ENCODE measurements at regions not wholly inside any gene's neighbourhood (a gene's known extent, or its start where the extent isn't known, plus 50 kb on each side); places are given as distances from the start of the nearest gene placed in this dataset.
A peak's percentile ranks its signal among the peaks of the same experiment; 100 is the strongest.
"Not testable (repeated sequence)": the region's sequence is repeated elsewhere in the genome, so short reads cannot be mapped to it uniquely, and the experiment has no call there.

GRCh38 chr5:99060306-99061261 is 131.8 kb upstream of the CHD1 start:
- H3K27ac ChIP-seq: no peak overlapping the region
- no peak for ATAC-seq

GRCh38 chr5:99059685-99060084 is 130.9 kb upstream of the CHD1 start:
- H3K9me3 ChIP-seq: no peaks in the 10 kb centered on the region
- no peak for ATAC-seq
- H3K4me1 ChIP-seq: peaks cover 0 to 8% (median 0%) of the 10 kb centered on the region in 3 donors
- H3K27me3 ChIP-seq: peaks cover 9% of the 10 kb centered on the region
- no peak overlapping the region for H3K27ac ChIP-seq
- TF ChIP-seq CTCF (IDR thresholded peaks at IDR 0.05): no peak
- no peak for TF ChIP-seq EP300 (IDR thresholded peaks at IDR 0.05)
- TF ChIP-seq POLR2AphosphoS5 (IDR thresholded peaks at IDR 0.05): no peak
- TF ChIP-seq POLR2A (IDR thresholded peaks at IDR 0.05): no peak
- H3K36me3 ChIP-seq: no peaks in the 10 kb centered on the region
- H3K4me3 ChIP-seq: no peak overlapping the region

More at GRCh38 chr5:99060306-99061261, 131.8 kb upstream of the CHD1 start:
- TF ChIP-seq POLR2AphosphoS5 (IDR thresholded peaks at IDR 0.05): no peak
- peak; percentile 70 to 86 (median 81) for TF ChIP-seq CTCF (IDR thresholded peaks at IDR 0.05)
- Histone ChIP-seq H3K36me3 (no peaks in the 10 kb centered on the region), H3K4me3 (no peak overlapping the region), H3K9me3 (no peaks in the 10 kb centered on the region), H3K4me1 (peaks cover 0 to 8% (median 0%) of the 10 kb centered on the region in 3 donors), H3K27me3 (peaks cover 9% of the 10 kb centered on the region)
- 9 to 14% methylated on average over 10 to 12 of the region's 13 CpGs for WGBS, 2 donors (ENCODE audit: low coverage in 1 of 2)

- peaks cover 0 to 8% (median 0%) of the 10 kb centered on the region in 3 donors for H3K4me1 ChIP-seq
- 88 to 96% methylated on average over 2 of the region's 2 CpGs for WGBS, 2 donors (ENCODE audit: low coverage in 1 of 2)
- peaks cover 9% of the 10 kb centered on the region for H3K27me3 ChIP-seq
- no peaks in the 10 kb centered on the region for H3K36me3 ChIP-seq
- H3K9me3 ChIP-seq: no peaks in the 10 kb centered on the region
- TF ChIP-seq POLR2A (IDR thresholded peaks at IDR 0.05) (no peak), POLR2AphosphoS5 (IDR thresholded peaks at IDR 0.05) (no peak), CTCF (IDR thresholded peaks at IDR 0.05) (no peak), EP300 (IDR thresholded peaks at IDR 0.05) (no peak)
- H3K27ac ChIP-seq: no peak overlapping the region
- no peak for ATAC-seq
- H3K4me3 ChIP-seq: no peak overlapping the region
Observed at GRCh38 chr5:99058466-99058865, 129.7 kb upstream of the CHD1 start.

GRCh38 chr5:99054972-99055371 is 126.2 kb upstream of the CHD1 start:
- TF ChIP-seq POLR2AphosphoS5 (IDR thresholded peaks at IDR 0.05) (no peak), EP300 (IDR thresholded peaks at IDR 0.05) (no peak), POLR2A (IDR thresholded peaks at IDR 0.05) (no peak), CTCF (IDR thresholded peaks at IDR 0.05) (no peak)
- no peak for ATAC-seq
- Histone ChIP-seq H3K27me3 (no peaks in the 10 kb centered on the region), H3K4me1 (no peaks in the 10 kb centered on the region), H3K4me3 (no peak overlapping the region), H3K36me3 (no peaks in the 10 kb centered on the region), H3K9me3 (no peaks in the 10 kb centered on the region), H3K27ac (no peak overlapping the region)
- 74 to 75% methylated on average over 1 of the region's 1 CpG for WGBS, 2 donors (ENCODE audit: low coverage in 1 of 2)

GRCh38 chr5:99045871-99046270 is 117.1 kb upstream of the CHD1 start:
- Histone ChIP-seq H3K9me3 (peaks cover 0 to 7% (median 0%) of the 10 kb centered on the region in 3 donors), H3K27me3 (no peaks in the 10 kb centered on the region), H3K4me3 (no peak overlapping the region), H3K36me3 (no peaks in the 10 kb centered on the region), H3K4me1 (no peaks in the 10 kb centered on the region), H3K27ac (no peak overlapping the region)
- no peak for ATAC-seq
- TF ChIP-seq CTCF (IDR thresholded peaks at IDR 0.05) (no peak), EP300 (IDR thresholded peaks at IDR 0.05) (no peak)
- 50 to 83% methylated on average over 4 of the region's 4 CpGs for WGBS, 2 donors (ENCODE audit: low coverage in 1 of 2)

- H3K27me3 ChIP-seq, H3K4me3 ChIP-seq, H3K4me1 ChIP-seq, H3K9me3 ChIP-seq, ATAC-seq, H3K27ac ChIP-seq, H3K36me3 ChIP-seq: not testable (repeated sequence)
- 74 to 79% methylated on average over 3 to 6 of the region's 6 CpGs for WGBS, 2 donors (ENCODE audit: low coverage in 1 of 2)
Observed at GRCh38 chr5:99043257-99043656, 114.5 kb upstream of the CHD1 start.
